ENCODE measurements at regions not wholly inside any gene's neighbourhood (a gene's known extent, or its start where the extent isn't known, plus 50 kb on each side); places are given as distances from the start of the nearest gene placed in this dataset.

DNA sequence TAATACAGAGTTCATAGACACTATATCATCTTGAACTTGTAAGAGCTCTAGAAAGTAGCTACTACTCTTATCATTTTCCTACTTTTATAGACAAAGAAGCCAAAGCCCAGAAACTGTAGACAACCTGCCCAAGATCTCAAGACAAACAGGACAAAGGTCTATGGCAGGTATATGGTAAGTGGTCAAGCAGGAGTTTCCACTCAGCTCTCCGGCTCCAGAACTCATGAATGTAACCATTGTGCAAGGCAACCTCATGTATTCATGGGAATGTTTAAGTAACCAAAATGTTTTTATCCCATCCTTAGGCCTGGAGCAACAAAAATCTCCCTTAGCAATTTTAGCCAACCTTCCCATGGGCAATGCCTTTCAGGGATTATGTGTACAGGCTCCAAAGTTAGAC, 163.4 kb upstream of the PUM3 start:
- TF ChIP-seq, protein P1, sequence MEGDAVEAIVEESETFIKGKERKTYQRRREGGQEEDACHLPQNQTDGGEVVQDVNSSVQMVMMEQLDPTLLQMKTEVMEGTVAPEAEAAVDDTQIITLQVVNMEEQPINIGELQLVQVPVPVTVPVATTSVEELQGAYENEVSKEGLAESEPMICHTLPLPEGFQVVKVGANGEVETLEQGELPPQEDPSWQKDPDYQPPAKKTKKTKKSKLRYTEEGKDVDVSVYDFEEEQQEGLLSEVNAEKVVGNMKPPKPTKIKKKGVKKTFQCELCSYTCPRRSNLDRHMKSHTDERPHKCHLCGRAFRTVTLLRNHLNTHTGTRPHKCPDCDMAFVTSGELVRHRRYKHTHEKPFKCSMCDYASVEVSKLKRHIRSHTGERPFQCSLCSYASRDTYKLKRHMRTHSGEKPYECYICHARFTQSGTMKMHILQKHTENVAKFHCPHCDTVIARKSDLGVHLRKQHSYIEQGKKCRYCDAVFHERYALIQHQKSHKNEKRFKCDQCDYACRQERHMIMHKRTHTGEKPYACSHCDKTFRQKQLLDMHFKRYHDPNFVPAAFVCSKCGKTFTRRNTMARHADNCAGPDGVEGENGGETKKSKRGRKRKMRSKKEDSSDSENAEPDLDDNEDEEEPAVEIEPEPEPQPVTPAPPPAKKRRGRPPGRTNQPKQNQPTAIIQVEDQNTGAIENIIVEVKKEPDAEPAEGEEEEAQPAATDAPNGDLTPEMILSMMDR (IDR thresholded peaks at IDR 0.05), result no peak
- TF ChIP-seq EZH2 (IDR thresholded peaks at IDR 0.05) (no peak), EZH2phosphoT487 (IDR thresholded peaks at IDR 0.05) (no peak)
